IMR-90 (cell line): ENCODE measurements at regions not wholly inside any gene's neighbourhood (a gene's known extent, or its start where the extent isn't known, plus 50 kb on each side); places are given as distances from the start of the nearest gene placed in this dataset.

ENCODE experiments used
- ATAC-seq: fragments of 200-7000 bp; cut with Tn5 transposase; 2 replicates; pipeline ENCODE4 v1.9.1; 2020; ENCODE audit warnings: low read depth, mild to moderate bottlenecking, moderate library complexity
- BruUV-seq: library from RNA; stranded (reverse); fragments of 400-500 nt; replicated peaks from 2 replicates; lab custom pipeline; 2021; lab: Mats Ljungman, UMichigan
- CTCF ChIA-PET: fragments of 300-600 bp; formaldehyde crosslinking; extraction: SDS; loops from one replicate; lab custom pipeline; 2021; ENCODE audit warnings: antibody characterized with exemption; lab: Yijun Ruan, JAX
- POLR2A ChIA-PET: fragments of 300-600 bp; sonication (Branson Sonifier 250); formaldehyde crosslinking; loops from one replicate; lab custom pipeline; 2022; ENCODE audit warnings: antibody characterized with exemption; ENCODE audit not compliant: unreplicated experiment; lab: Charles Lee
- DNase-seq: peaks from one replicate; pipeline ENCODE4 v3.0.0; 2013
- H2AFZ ChIP-seq: replicated peaks from 2 replicates; pipeline ENCODE3; 2013; ENCODE audit warnings: low read length, mild to moderate bottlenecking; ENCODE audit not compliant: poor library complexity
- H2AK5ac ChIP-seq: 2 replicates; pipeline ENCODE4 v1.6.1; 2013; ENCODE audit warnings: low read depth, low read length, inconsistent platforms
- H2AK9ac ChIP-seq: replicated peaks from 2 replicates; pipeline ENCODE3; 2013; ENCODE audit warnings: mild to moderate bottlenecking, low read depth, low read length, moderate library complexity; ENCODE audit not compliant: poor library complexity
- H2BK120ac ChIP-seq: 2 replicates; pipeline ENCODE4 v1.6.1; 2013; ENCODE audit warnings: low read depth, low read length, inconsistent platforms
- H2BK15ac ChIP-seq: 3 replicates; pipeline ENCODE4 v1.6.1; 2013; ENCODE audit warnings: low read depth, low read length, inconsistent platforms
- H2BK20ac ChIP-seq: 2 replicates; pipeline ENCODE4 v1.6.1; 2013; ENCODE audit warnings: low read depth, mild to moderate bottlenecking, inconsistent platforms, low read length, moderate library complexity
- H2BK5ac ChIP-seq: 2 replicates; pipeline ENCODE4 v1.6.1; 2013; ENCODE audit warnings: mild to moderate bottlenecking, low read depth, low read length, inconsistent platforms; ENCODE audit not compliant: poor library complexity, severe bottlenecking
- H3K14ac ChIP-seq: replicated peaks from 2 replicates; pipeline ENCODE4 v1.6.1; 2013; ENCODE audit warnings: low read depth, low read length, inconsistent platforms
- H3K18ac ChIP-seq: 2 replicates; pipeline ENCODE4 v1.6.1; 2013; ENCODE audit warnings: low read depth, low read length, control low read depth
- H3K23ac ChIP-seq: 2 replicates; pipeline ENCODE4 v1.6.1; 2013; ENCODE audit warnings: low read depth, low read length, inconsistent platforms
- H3K27ac ChIP-seq: 2 replicates; pipeline ENCODE4 v1.5.1; 2013; ENCODE audit warnings: mild to moderate bottlenecking, control low read depth, low read length; ENCODE audit not compliant: insufficient read depth
- H3K27me3 ChIP-seq: 2 replicates; pipeline ENCODE4 v1.6.1; 2013; ENCODE audit warnings: low read length; ENCODE audit not compliant: control insufficient read depth, insufficient read depth
- H3K36me3 ChIP-seq: 2 replicates; pipeline ENCODE4 v1.6.1; 2013; ENCODE audit warnings: low read length, mixed read lengths; ENCODE audit not compliant: control insufficient read depth, insufficient read depth
- H3K4ac ChIP-seq: 2 replicates; pipeline ENCODE4 v1.6.1; 2013; ENCODE audit warnings: low read depth, low read length, inconsistent platforms
- H3K4me1 ChIP-seq: 2 replicates; pipeline ENCODE4 v1.6.1; 2013; ENCODE audit warnings: low read length, mixed read lengths; ENCODE audit not compliant: control insufficient read depth, insufficient read depth
- H3K4me2 ChIP-seq: 2 replicates; pipeline ENCODE4 v1.6.1; 2013; ENCODE audit warnings: low read depth, mild to moderate bottlenecking, control low read depth, low read length, moderate library complexity
- H3K4me3 ChIP-seq: 2 replicates; pipeline ENCODE4 v1.5.1; 2013; ENCODE audit warnings: low read depth, mild to moderate bottlenecking, control low read depth, low read length, moderate library complexity; ENCODE audit not compliant: insufficient read depth
- H3K56ac ChIP-seq: 2 replicates; pipeline ENCODE4 v1.6.1; 2013; ENCODE audit warnings: low read length, inconsistent platforms; ENCODE audit not compliant: insufficient read depth; ENCODE audit errors: extremely low read depth
- H3K79me1 ChIP-seq, 2 experiments: 2 replicates each; pipeline ENCODE4 v1.6.1; 2013; ENCODE audit warnings: low read length in 2 of 2, inconsistent platforms in 1 of 2, low read depth in 1 of 2
- H3K9ac ChIP-seq: 2 replicates; pipeline ENCODE4 v1.6.1; 2013; ENCODE audit warnings: low read depth, low read length, control low read depth
- H3K9me1 ChIP-seq: 2 replicates; pipeline ENCODE4 v1.6.1; 2013; ENCODE audit warnings: low read length, inconsistent platforms; ENCODE audit not compliant: insufficient read depth
- H3K9me3 ChIP-seq: 2 replicates; pipeline ENCODE4 v1.6.1; 2013; ENCODE audit warnings: low read length; ENCODE audit not compliant: control insufficient read depth, insufficient read depth
- H4K20me1 ChIP-seq: 2 replicates; pipeline ENCODE4 v1.6.1; 2013; ENCODE audit warnings: low read length, inconsistent platforms; ENCODE audit not compliant: insufficient read depth
- H4K5ac ChIP-seq: 2 replicates; pipeline ENCODE4 v1.6.1; 2013; ENCODE audit warnings: mild to moderate bottlenecking, low read depth, low read length, control low read depth
- H4K8ac ChIP-seq, 2 experiments: 2 replicates each; pipeline ENCODE4 v1.6.1; 2013; ENCODE audit warnings: low read depth in 2 of 2, low read length in 2 of 2, control low read depth in 1 of 2, inconsistent platforms in 1 of 2
- H4K91ac ChIP-seq: 2 replicates; pipeline ENCODE4 v1.6.1; 2013; ENCODE audit warnings: low read depth, low read length, inconsistent platforms; ENCODE audit not compliant: insufficient read depth
- BHLHE40 ChIP-seq: fragments of 150-350 bp; IDR thresholded peaks from 2 replicates; pipeline ENCODE4 v1.6.1; 2016; ENCODE audit warnings: mild to moderate bottlenecking, low read depth, low read length
- CEBPB ChIP-seq: IDR thresholded peaks from 2 replicates; pipeline ENCODE4 v1.6.1; 2012; ENCODE audit warnings: low read depth, low read length, improper control_type of control experiment
- CHD1 ChIP-seq: IDR thresholded peaks from 2 replicates; pipeline ENCODE4 v1.6.1; 2012; ENCODE audit warnings: low read depth, low read length, improper control_type of control experiment
- CTCF ChIP-seq: conservative IDR thresholded peaks from 2 replicates; pipeline ENCODE4 v1.5.1; 2012; ENCODE audit warnings: mild to moderate bottlenecking, low read depth, low read length, improper control_type of control experiment
- ELK1 ChIP-seq: fragments of 150-350 bp; IDR thresholded peaks from 2 replicates; pipeline ENCODE4 v1.6.1; 2016; ENCODE audit warnings: low read depth, mild to moderate bottlenecking, low read length, moderate library complexity, borderline replicate concordance
- FOS ChIP-seq: fragments of 150-350 bp; IDR thresholded peaks from 2 replicates; pipeline ENCODE4 v1.6.1; 2016; ENCODE audit warnings: low read depth, low read length
- MAFK ChIP-seq: IDR thresholded peaks from 2 replicates; pipeline ENCODE4 v1.6.1; 2012; ENCODE audit warnings: low read depth, low read length, improper control_type of control experiment
- MAZ ChIP-seq: IDR thresholded peaks from 2 replicates; pipeline ENCODE4 v1.6.1; 2012; ENCODE audit warnings: low read depth, mild to moderate bottlenecking, low read length, improper control_type of control experiment, moderate library complexity, borderline replicate concordance
- MXI1 ChIP-seq: IDR thresholded peaks from 2 replicates; pipeline ENCODE4 v1.6.1; 2012; ENCODE audit warnings: low read depth, mild to moderate bottlenecking, low read length, moderate library complexity, borderline replicate concordance
- NFE2L2 ChIP-seq: fragments of 150-350 bp; IDR thresholded peaks from 2 replicates; pipeline ENCODE4 v1.6.1; 2016; ENCODE audit warnings: low read depth, mild to moderate bottlenecking, low read length
- POLR2A ChIP-seq: IDR thresholded peaks from 2 replicates; pipeline ENCODE4 v1.6.1; 2012; ENCODE audit warnings: mild to moderate bottlenecking, low read depth, low read length
- RAD21 ChIP-seq: IDR thresholded peaks from 2 replicates; pipeline ENCODE4 v1.6.1; 2012; ENCODE audit warnings: low read length, improper control_type of control experiment
- RCOR1 ChIP-seq: IDR thresholded peaks from 2 replicates; pipeline ENCODE4 v1.6.1; 2012; ENCODE audit warnings: mild to moderate bottlenecking, low read length, improper control_type of control experiment; ENCODE audit not compliant: insufficient replicate concordance
- RFX5 ChIP-seq: IDR thresholded peaks from 2 replicates; pipeline ENCODE4 v1.8.0; 2012; ENCODE audit warnings: low read depth, mild to moderate bottlenecking, low read length, moderate library complexity
- SMC3 ChIP-seq: fragments of 150-350 bp; IDR thresholded peaks from 2 replicates; pipeline ENCODE4 v1.6.1; 2016; ENCODE audit warnings: low read depth, mild to moderate bottlenecking, antibody characterized with exemption, low read length, moderate library complexity
- USF2 ChIP-seq: fragments of 150-350 bp; IDR thresholded peaks from 2 replicates; pipeline ENCODE4 v1.6.1; 2017; ENCODE audit warnings: mild to moderate bottlenecking, antibody characterized with exemption, low read length, low read depth
- dilution Hi-C: fragments of 300-500 bp; cut with HindIII; formaldehyde crosslinking; loops from one replicate; pipeline ENCODE4 v1.14.3; 2018; ENCODE audit warnings: low sequenced_read_pairs; ENCODE audit not compliant: unreplicated experiment
- in situ Hi-C: fragments of 300-500 bp; cut with MboI; formaldehyde crosslinking; loops from 3 replicates; pipeline ENCODE4 v1.14.3; 2019; ENCODE audit warnings: low sequenced_read_pairs, inconsistent platforms, mixed read lengths
- intact Hi-C: fragments of 100-400 bp; cut with micrococcal nuclease; formaldehyde crosslinking; loops from 2 replicates; pipeline ENCODE4 v1.10.0; 2022

- Histone ChIP-seq H3K27me3 (no peaks in the 10 kb centered on the region; the same call in 1 of the 2 replicates), H3K4ac (no peak overlapping the region), H2AFZ (no peak overlapping the region), H3K4me3 (no peak overlapping the region), H2BK5ac (no peak overlapping the region), H3K23ac (no peak overlapping the region), H2AK5ac (no peak overlapping the region), H4K20me1 (no peaks in the 10 kb centered on the region), H3K14ac (no peak overlapping the region), H2AK9ac (no peak overlapping the region), H3K4me2 (no peak overlapping the region), H3K56ac (no peak overlapping the region), H4K5ac (no peak overlapping the region), H3K18ac (no peak overlapping the region), H3K9me1 (no peaks in the 10 kb centered on the region), H3K9ac (no peak overlapping the region), H3K27ac (no peak overlapping the region), H3K36me3 (no peaks in the 10 kb centered on the region), H2BK15ac (no peak overlapping the region), H4K91ac (no peak overlapping the region), H3K79me1 (no peaks in the 10 kb centered on the region), H2BK20ac (no peak overlapping the region), H3K9me3 (no peaks in the 10 kb centered on the region), H3K4me1 (no peaks in the 10 kb centered on the region), H2BK120ac (no peak overlapping the region), H4K8ac (no peak overlapping the region)
- dilution Hi-C loops: no loop called here
- ATAC-seq: no peak
- intact Hi-C loops: no loop called here
- ChIA-PET CTCF (no interaction called here), POLR2A (no interaction called here)
- in situ Hi-C loops: no loop called here
- TF ChIP-seq SMC3 (no peak), FOS (no peak), CTCF (no peak), RCOR1 (no peak), USF2 (no peak), CEBPB (no peak), POLR2A (no peak), CHD1 (no peak), MAZ (no peak), MAFK (no peak), RFX5 (no peak), MXI1 (no peak), NFE2L2 (no peak), ELK1 (no peak), BHLHE40 (no peak), RAD21 (no peak)
- BruUV-seq: no TSS peak
- no peak for DNase-seq
These were observed 181.6 kb upstream of the ELAC2 start for GRCh38 chr17:13199425-13199824.
